ENCODE measurements at regions not wholly inside any gene's neighbourhood (a gene's known extent, or its start where the extent isn't known, plus 50 kb on each side); places are given as distances from the start of the nearest gene placed in this dataset.

DNA sequence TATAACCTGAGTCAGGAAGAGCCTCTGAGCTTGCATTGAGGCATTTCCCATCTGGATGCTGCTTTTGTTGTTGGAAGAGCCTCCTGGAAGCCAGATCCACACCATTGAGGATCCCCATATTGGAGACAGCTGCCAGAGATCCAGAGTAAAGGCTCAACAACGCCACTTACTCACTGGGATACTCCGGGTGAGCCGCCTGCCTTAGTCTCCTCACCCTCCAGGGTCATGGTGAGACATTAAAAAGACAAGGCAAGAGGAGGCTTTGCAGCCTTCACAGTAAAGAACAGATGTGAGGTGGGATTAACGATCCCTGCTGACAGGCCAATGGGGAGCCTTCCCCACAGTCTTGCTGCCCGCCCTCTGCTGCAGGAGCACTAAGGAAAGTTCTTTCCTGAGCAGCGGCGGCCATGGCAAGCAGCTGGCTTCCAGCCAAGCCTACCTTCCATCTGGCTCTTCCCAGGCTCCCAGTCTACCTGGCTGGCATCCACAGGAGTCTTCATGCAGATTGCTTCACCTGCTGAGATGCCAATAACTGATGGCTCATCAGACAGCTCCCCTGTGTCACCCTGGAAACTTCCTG, 198.5 kb downstream of the CYLD start:
- Mint-ChIP-seq H3K27me3 (ENCODE audit: low read depth in 2 of 2) (peaks cover 10 to 18% of the 10 kb centered on the region in 2 donors), H3K36me3 (no peaks in the 10 kb centered on the region), H3K4me3 (no peak overlapping the region), H3K9me3 (no peaks in the 10 kb centered on the region), H3K4me1 (no peaks in the 10 kb centered on the region), H3K27ac (no peak overlapping the region)
- Histone ChIP-seq H3K27ac (ENCODE audit: low read length) (no peak overlapping the region), H3K4me3 (ENCODE audit: low read length) (no peak overlapping the region), H3K9me3 (ENCODE audit: control insufficient read depth, insufficient read depth, low read length) (no peaks in the 10 kb centered on the region), H3K36me3 (ENCODE audit: control insufficient read depth, insufficient read depth, low read length) (no peaks in the 10 kb centered on the region), H3K27me3 (ENCODE audit: control insufficient read depth, insufficient read depth, low read length) (no peaks in the 10 kb centered on the region), H3K4me1 (ENCODE audit: control insufficient read depth, insufficient read depth, low read length) (no peaks in the 10 kb centered on the region)
- 68% methylated on average over 6 of the region's 7 CpGs for WGBS (ENCODE audit: insufficient coverage)
- TF ChIP-seq, protein P1, sequence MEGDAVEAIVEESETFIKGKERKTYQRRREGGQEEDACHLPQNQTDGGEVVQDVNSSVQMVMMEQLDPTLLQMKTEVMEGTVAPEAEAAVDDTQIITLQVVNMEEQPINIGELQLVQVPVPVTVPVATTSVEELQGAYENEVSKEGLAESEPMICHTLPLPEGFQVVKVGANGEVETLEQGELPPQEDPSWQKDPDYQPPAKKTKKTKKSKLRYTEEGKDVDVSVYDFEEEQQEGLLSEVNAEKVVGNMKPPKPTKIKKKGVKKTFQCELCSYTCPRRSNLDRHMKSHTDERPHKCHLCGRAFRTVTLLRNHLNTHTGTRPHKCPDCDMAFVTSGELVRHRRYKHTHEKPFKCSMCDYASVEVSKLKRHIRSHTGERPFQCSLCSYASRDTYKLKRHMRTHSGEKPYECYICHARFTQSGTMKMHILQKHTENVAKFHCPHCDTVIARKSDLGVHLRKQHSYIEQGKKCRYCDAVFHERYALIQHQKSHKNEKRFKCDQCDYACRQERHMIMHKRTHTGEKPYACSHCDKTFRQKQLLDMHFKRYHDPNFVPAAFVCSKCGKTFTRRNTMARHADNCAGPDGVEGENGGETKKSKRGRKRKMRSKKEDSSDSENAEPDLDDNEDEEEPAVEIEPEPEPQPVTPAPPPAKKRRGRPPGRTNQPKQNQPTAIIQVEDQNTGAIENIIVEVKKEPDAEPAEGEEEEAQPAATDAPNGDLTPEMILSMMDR (IDR thresholded peaks at IDR 0.05): no peak
- intact Hi-C loops (cut with micrococcal nuclease): no loop called here
- DNase-seq (no peak), ATAC-seq (no peak)

DNA sequence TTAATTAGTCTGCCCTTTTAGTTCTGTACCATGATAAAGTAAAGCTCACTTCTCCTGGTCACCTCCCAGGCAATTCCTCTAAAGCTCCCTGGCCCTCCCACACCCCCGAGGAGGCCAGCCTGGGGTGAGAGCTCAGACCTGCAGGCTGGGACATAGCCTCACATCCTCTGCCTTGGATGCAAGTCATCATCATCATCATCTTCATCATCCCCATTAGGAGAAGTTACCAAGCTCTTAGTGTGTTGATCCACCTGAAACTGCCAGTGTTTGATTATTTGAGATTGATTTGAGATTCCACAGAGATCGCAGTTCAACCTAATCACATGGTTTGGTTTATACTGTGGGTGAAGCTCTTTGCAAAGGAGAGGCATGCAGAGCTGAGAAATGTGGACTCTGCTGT, 197.5 kb downstream of the CYLD start:
- ATAC-seq (no peak), DNase-seq (no peak)
- Mint-ChIP-seq H3K36me3 (no peaks in the 10 kb centered on the region), H3K4me1 (no peaks in the 10 kb centered on the region), H3K9me3 (no peaks in the 10 kb centered on the region), H3K27ac (no peak overlapping the region), H3K4me3 (no peak overlapping the region), H3K27me3 (ENCODE audit: low read depth in 2 of 2) (peaks cover 10 to 18% of the 10 kb centered on the region in 2 donors)
- Histone ChIP-seq H3K27me3 (ENCODE audit: control insufficient read depth, insufficient read depth, low read length) (no peaks in the 10 kb centered on the region), H3K36me3 (ENCODE audit: control insufficient read depth, insufficient read depth, low read length) (no peaks in the 10 kb centered on the region), H3K4me3 (ENCODE audit: low read length) (no peak overlapping the region), H3K4me1 (ENCODE audit: control insufficient read depth, insufficient read depth, low read length) (no peaks in the 10 kb centered on the region), H3K27ac (ENCODE audit: low read length) (no peak overlapping the region), H3K9me3 (ENCODE audit: control insufficient read depth, insufficient read depth, low read length) (no peaks in the 10 kb centered on the region)
- TF ChIP-seq, protein P1 (IDR thresholded peaks at IDR 0.05): no peak
- intact Hi-C loops (cut with micrococcal nuclease): no loop called here
- 77% methylated on average over 2 of the region's 2 CpGs for WGBS (ENCODE audit: insufficient coverage)

DNA sequence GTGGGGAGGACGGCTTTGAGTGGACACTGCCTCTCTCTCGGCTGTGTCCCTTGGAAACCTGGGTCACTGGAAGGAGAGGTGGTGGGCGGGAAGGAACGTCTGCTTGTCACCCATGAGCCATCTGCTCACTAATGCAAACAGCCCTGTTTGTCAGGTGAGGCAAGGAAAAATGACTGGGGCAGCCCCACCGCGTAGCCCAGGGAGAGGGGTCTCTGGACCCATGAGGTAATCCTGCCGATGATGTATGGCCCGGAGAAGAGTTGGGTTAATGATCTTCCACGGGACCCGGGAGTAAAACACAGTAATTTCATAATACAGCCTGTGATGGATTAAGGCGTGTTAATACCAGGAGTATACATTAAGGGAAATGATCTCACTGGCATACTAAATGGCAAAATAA, 197.0 kb downstream of the CYLD start:
- H3K4me1 Mint-ChIP-seq: no peaks in the 10 kb centered on the region
- peaks cover 10 to 14% of the 10 kb centered on the region in 2 donors for H3K27me3 Mint-ChIP-seq (ENCODE audit: low read depth in 2 of 2)
- H3K36me3 ChIP-seq (ENCODE audit: control insufficient read depth, insufficient read depth, low read length): no peaks in the 10 kb centered on the region
- no peak for ATAC-seq
- H3K9me3 Mint-ChIP-seq: no peaks in the 10 kb centered on the region
- no peak overlapping the region for H3K4me3 ChIP-seq (ENCODE audit: low read length)
- H3K36me3 Mint-ChIP-seq: no peaks in the 10 kb centered on the region
- no peak for DNase-seq
- intact Hi-C loops (cut with micrococcal nuclease): no loop called here
- H3K27ac Mint-ChIP-seq: no peak overlapping the region
- 79% methylated on average over 10 of the region's 11 CpGs for WGBS (ENCODE audit: insufficient coverage)
- H3K4me1 ChIP-seq (ENCODE audit: control insufficient read depth, insufficient read depth, low read length): no peaks in the 10 kb centered on the region
- no peak overlapping the region for H3K27ac ChIP-seq (ENCODE audit: low read length)
- H3K27me3 ChIP-seq (ENCODE audit: control insufficient read depth, insufficient read depth, low read length): no peaks in the 10 kb centered on the region
- no peaks in the 10 kb centered on the region for H3K9me3 ChIP-seq (ENCODE audit: control insufficient read depth, insufficient read depth, low read length)
- no peak overlapping the region for H3K4me3 Mint-ChIP-seq
- TF ChIP-seq, protein P1 (IDR thresholded peaks at IDR 0.05): no peak

DNA sequence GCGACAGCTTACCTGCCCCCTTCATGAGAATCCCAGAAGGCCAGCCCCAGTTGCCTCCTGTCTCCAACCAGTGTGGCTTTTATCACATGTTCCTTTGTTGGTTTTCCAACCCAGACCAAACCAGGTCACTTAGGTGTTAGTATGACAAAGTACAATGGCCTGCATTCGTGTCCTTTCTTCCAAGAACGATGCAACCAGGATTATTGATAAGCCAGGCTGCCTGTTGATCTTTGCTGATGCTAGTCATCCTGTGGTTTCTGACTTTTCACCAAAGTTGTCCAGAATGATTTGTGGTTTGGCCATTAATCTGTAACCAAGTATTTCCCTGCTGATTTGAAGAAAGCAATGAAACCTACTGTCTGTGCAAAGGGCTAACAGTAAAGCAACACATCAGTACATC, 191.4 kb downstream of the CYLD start:
- TF ChIP-seq, protein P1 (IDR thresholded peaks at IDR 0.05): no peak
- Histone ChIP-seq H3K4me1 (ENCODE audit: control insufficient read depth, insufficient read depth, low read length) (no peaks in the 10 kb centered on the region), H3K27ac (ENCODE audit: low read length) (no peak overlapping the region), H3K27me3 (ENCODE audit: control insufficient read depth, insufficient read depth, low read length) (no peaks in the 10 kb centered on the region), H3K4me3 (ENCODE audit: low read length) (no peak overlapping the region), H3K36me3 (ENCODE audit: control insufficient read depth, insufficient read depth, low read length) (no peaks in the 10 kb centered on the region), H3K9me3 (ENCODE audit: control insufficient read depth, insufficient read depth, low read length) (no peaks in the 10 kb centered on the region)
- peaks cover 10% of the 10 kb centered on the region in 2 donors for H3K27me3 Mint-ChIP-seq (ENCODE audit: low read depth in 2 of 2)
- no peak overlapping the region for H3K27ac Mint-ChIP-seq
- H3K36me3 Mint-ChIP-seq: no peaks in the 10 kb centered on the region
- intact Hi-C loops (cut with micrococcal nuclease): no loop called here
- 68% methylated on average over 3 of the region's 3 CpGs for WGBS (ENCODE audit: insufficient coverage)
- ATAC-seq (no peak), DNase-seq (no peak)
- H3K4me3 Mint-ChIP-seq: no peak overlapping the region
- no peaks in the 10 kb centered on the region for H3K9me3 Mint-ChIP-seq
- no peaks in the 10 kb centered on the region for H3K4me1 Mint-ChIP-seq
